Right lobe of liver (tissue), 4 donors: ENCODE measurements at regions not wholly inside any gene's neighbourhood (a gene's known extent, or its start where the extent isn't known, plus 50 kb on each side); places are given as distances from the start of the nearest gene placed in this dataset.

Source experiments
- POLR2A ChIP-seq: fragments of 450-650 bp; IDR thresholded peaks from one replicate; pipeline ENCODE4 v1.6.1; 2017; ENCODE audit warnings: antibody characterized with exemption, mild to moderate bottlenecking
- TF ChIP-seq, protein P1 (sequence below), 4 donors: fragments of 200-600 bp in 3 of 4; fragments of 450-650 bp in 1 of 4; IDR thresholded peaks; one replicate each; pipeline versions ENCODE4 v1.5.1 to v1.8.0; 2016 to 2022; ENCODE audit warnings: antibody characterized with exemption in 4 of 4, mild to moderate bottlenecking in 2 of 4
- donor health status: DM: no; HTN: no; CAD: no.
- donor health status: DM: no; HTN: no; CAD: no.
- donor health status: DM: no; HTN: yes; CAD: no.

DNA sequence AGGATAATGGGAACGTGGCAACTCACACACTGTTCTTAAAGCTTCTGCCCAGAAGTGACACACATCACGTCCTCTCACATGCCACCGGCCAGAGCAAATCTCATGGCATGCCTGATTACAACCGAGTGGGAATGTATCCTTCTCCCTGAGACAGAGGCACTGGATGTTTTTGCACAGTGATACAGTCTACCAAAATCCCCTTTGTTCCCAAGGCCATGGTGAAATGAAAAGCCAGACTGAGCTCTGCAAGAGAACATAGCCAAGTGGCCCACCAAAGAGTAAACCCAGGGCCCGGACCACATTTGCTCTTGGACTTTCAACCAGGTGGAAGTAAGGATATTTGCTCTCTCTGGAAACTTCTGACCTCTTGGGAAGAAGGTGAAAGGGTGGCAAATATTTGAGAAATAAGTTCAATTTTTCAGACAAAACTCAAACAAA is 186.2 kb upstream of the STT3B start:
- TF ChIP-seq POLR2A = no peak
- TF ChIP-seq, protein P1, sequence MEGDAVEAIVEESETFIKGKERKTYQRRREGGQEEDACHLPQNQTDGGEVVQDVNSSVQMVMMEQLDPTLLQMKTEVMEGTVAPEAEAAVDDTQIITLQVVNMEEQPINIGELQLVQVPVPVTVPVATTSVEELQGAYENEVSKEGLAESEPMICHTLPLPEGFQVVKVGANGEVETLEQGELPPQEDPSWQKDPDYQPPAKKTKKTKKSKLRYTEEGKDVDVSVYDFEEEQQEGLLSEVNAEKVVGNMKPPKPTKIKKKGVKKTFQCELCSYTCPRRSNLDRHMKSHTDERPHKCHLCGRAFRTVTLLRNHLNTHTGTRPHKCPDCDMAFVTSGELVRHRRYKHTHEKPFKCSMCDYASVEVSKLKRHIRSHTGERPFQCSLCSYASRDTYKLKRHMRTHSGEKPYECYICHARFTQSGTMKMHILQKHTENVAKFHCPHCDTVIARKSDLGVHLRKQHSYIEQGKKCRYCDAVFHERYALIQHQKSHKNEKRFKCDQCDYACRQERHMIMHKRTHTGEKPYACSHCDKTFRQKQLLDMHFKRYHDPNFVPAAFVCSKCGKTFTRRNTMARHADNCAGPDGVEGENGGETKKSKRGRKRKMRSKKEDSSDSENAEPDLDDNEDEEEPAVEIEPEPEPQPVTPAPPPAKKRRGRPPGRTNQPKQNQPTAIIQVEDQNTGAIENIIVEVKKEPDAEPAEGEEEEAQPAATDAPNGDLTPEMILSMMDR (IDR thresholded peaks at IDR 0.05) = no peak
